Psoas muscle (tissue), 7 donors: ENCODE measurements at regions not wholly inside any gene's neighbourhood (a gene's known extent, or its start where the extent isn't known, plus 50 kb on each side); places are given as distances from the start of the nearest gene placed in this dataset.

Experiments
- ATAC-seq, 4 donors: fragments of 200-7000 bp; cut with Tn5 transposase; one replicate each; pipeline ENCODE4 v1.9.1; 2020; ENCODE audit warnings: moderate library complexity in 3 of 4, mild to moderate bottlenecking in 2 of 4
- DNase-seq, 2 donors: peaks; one replicate each; pipeline ENCODE4 v3.0.0-alpha.2; 2020
- H3K27ac ChIP-seq: fragments of 200-600 bp; one replicate; pipeline ENCODE4 v1.8.0; 2022
- H3K27me3 ChIP-seq, 3 donors: fragments of 200-600 bp in 1 of 3; one replicate each; pipeline versions ENCODE4 v1.6.1 to v1.8.0; 2013 to 2022; ENCODE audit warnings: low read length in 2 of 3, mild to moderate bottlenecking in 2 of 3, moderate library complexity in 1 of 3; ENCODE audit not compliant: insufficient read depth in 3 of 3
- H3K36me3 ChIP-seq, 2 donors: fragments of 200-600 bp in 1 of 2; one replicate each; pipeline versions ENCODE4 v1.6.1 to v1.8.0; 2013 to 2022; ENCODE audit warnings: low read depth in 1 of 2, mild to moderate bottlenecking in 1 of 2, moderate library complexity in 1 of 2; ENCODE audit not compliant: insufficient read depth in 1 of 2
- H3K4me1 ChIP-seq: fragments of 200-600 bp; one replicate; pipeline ENCODE4 v1.8.0; 2022
- H3K4me3 ChIP-seq: fragments of 200-600 bp; one replicate; pipeline ENCODE4 v1.8.0; 2022; ENCODE audit warnings: mild to moderate bottlenecking
- H3K9me3 ChIP-seq: fragments of 200-600 bp; one replicate; pipeline ENCODE4 v1.8.0; 2022
- CTCF ChIP-seq: fragments of 200-600 bp; IDR thresholded peaks from one replicate; pipeline ENCODE4 v1.8.0; 2022; ENCODE audit warnings: antibody characterized with exemption
- WGBS, 3 donors: extraction: QIAGEN DNeasy Blood & Tissue Kit; methylation state at CpG; one replicate each; pipeline versions ENCODE4 v1.1.6 to v1.1.7; 2013; 5-methylcytosine and 5-hydroxymethylcytosine counted together
- intact Hi-C, 2 donors: fragments of 100-400 bp; cut with DNase I; formaldehyde crosslinking; loops; one replicate each; pipeline versions ENCODE4 v1.11.0 to v1.14.2; 2022
- donor health status: healthy with polysubstance abuse.
- donor health status: DM: no; HTN: no; CAD: no; lungs with moderate emphysema.
- donor health status: Bipolar disorder and iron deficiency.
- donor health status: healthy.
- donor health status: DM: yes; HTN: yes; CAD: no.
- donor health status: DM: no; HTN: no; CAD: no.
- donor health status: DM: yes; HTN: yes; CAD: no.

GRCh38 chr6:118712969-118713368, 61.6 kb upstream of the CEP85L start:
- H3K4me1 ChIP-seq: peaks cover 23% of the 10 kb centered on the region
- intact Hi-C loops: loop anchor here in 1 of 2 donors (5.0 kb wide), 1 partner anchor 41 kb away; no protein-coding TSS in a partner anchor
- H3K4me3 ChIP-seq: no peak overlapping the region
- ATAC-seq: peak in 2 of 4 donors; percentile 37 to 70
- no peaks in the 10 kb centered on the region for H3K36me3 ChIP-seq
- whole genome bisulfite sequencing, 3 donors: 39 to 59% (median 56%) methylated on average over 3 of the region's 3 CpGs
- no peaks in the 10 kb centered on the region for H3K9me3 ChIP-seq
- no peak for DNase-seq
- H3K27me3 ChIP-seq: no peaks in the 10 kb centered on the region
- H3K27ac ChIP-seq: no peak overlapping the region
- TF ChIP-seq CTCF: no peak

- Histone ChIP-seq H3K4me1 (peaks cover 31% of the 10 kb centered on the region), H3K27ac (peak overlapping the region; percentile 83), H3K27me3 (no peaks in the 10 kb centered on the region), H3K9me3 (no peaks in the 10 kb centered on the region), H3K4me3 (no peak overlapping the region), H3K36me3 (no peaks in the 10 kb centered on the region)
- ATAC-seq: no peak
- WGBS, 3 donors: 92 to 96% (median 94%) methylated on average over 5 of the region's 5 CpGs
- intact Hi-C loops: loop anchor here in 1 of 2 donors (5.0 kb wide), 1 partner anchor 38 kb away; no protein-coding TSS in a partner anchor
- TF ChIP-seq CTCF: no peak
- no peak for DNase-seq
Measured at GRCh38 chr6:118710616-118711015, 59.2 kb upstream of the CEP85L start.

DNA sequence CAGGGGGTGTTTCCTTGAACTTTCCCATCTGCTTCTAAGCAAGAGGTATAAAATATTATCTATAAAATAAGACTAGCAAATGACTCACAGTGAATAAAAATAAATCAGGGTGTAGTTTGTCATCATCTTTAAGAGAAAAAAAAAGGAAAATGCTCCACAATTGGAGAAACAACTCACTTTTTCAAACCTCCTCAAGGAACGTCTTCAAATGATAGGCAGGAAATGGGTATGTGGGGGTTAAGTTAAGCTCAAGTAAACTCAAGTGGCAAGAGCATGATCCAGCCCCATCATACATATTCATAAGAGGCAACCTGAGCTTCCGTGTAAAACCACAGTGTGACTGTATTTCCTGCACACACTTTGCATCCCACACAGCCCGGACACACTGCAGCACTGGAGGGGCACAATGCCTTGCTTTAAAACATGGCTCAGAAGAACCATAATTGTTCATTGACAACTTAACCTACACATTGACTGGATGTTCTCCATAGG, 58.5 kb upstream of the CEP85L start:
- Histone ChIP-seq H3K9me3 (no peaks in the 10 kb centered on the region), H3K4me1 (peaks cover 32% of the 10 kb centered on the region), H3K4me3 (peak overlapping the region; percentile 63), H3K36me3 (no peaks in the 10 kb centered on the region), H3K27me3 (no peaks in the 10 kb centered on the region), H3K27ac (peak overlapping the region; percentile 83)
- no peak for DNase-seq
- intact Hi-C loops: loop anchor here (5.0 kb wide), 5 partner anchors 37 to 58 kb away; partner anchors contain the start of gene CEP85L (in 1 of the 2)
- peak; percentile 33 to 80 (median 52) for ATAC-seq
- 26 to 56% (median 35%) methylated on average over 3 of the region's 3 CpGs for WGBS, 3 donors
- no peak for TF ChIP-seq CTCF

GRCh38 chr6:118708744-118709143, 57.4 kb upstream of the CEP85L start:
- ATAC-seq (no peak), DNase-seq (no peak)
- 22 to 45% (median 25%) methylated on average over 5 of the region's 5 CpGs for WGBS, 3 donors
- Histone ChIP-seq H3K4me1 (peaks cover 37% of the 10 kb centered on the region), H3K27ac (peak overlapping the region; percentile 89), H3K9me3 (no peaks in the 10 kb centered on the region), H3K27me3 (no peaks in the 10 kb centered on the region), H3K36me3 (no peaks in the 10 kb centered on the region), H3K4me3 (peak overlapping the region; percentile 63)
- TF ChIP-seq CTCF: no peak
- intact Hi-C loops: loop anchor here (5.0 kb wide), 4 partner anchors 39 to 56 kb away; partner anchors contain the start of gene CEP85L (in 1 of the 2)

DNA sequence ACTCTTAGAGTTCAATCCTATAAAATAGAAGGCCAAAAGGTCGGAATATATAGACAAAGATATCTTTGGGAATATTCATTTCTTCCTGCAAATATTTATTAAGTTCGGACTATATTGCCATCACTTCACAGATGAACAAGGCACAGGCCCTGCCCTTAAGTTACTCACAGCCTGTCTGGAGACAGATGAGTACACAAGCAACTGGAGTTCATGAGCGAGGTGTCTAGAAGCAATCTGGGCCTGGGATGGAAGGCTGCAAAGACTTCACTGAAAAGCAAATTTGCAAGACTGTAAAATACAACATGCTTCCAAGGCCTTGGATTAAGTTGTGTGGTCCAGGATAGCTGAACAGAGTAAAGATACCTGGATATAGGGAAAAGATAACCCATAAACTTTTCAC, 56.7 kb upstream of the CEP85L start:
- H3K4me3 ChIP-seq: peak overlapping the region; percentile 63
- 88 to 99% (median 93%) methylated on average over 3 of the region's 3 CpGs for WGBS, 3 donors
- intact Hi-C loops: loop anchor here (5.0 kb wide), 4 partner anchors 39 to 56 kb away; partner anchors contain the start of gene CEP85L (in 1 of the 2)

More for the DNA sequence above, 56.7 kb upstream of the CEP85L start:
- Histone ChIP-seq H3K4me1 (peaks cover 41% of the 10 kb centered on the region), H3K36me3 (no peaks in the 10 kb centered on the region), H3K27ac (peak overlapping the region; percentile 89), H3K9me3 (no peaks in the 10 kb centered on the region), H3K27me3 (no peaks in the 10 kb centered on the region)
- ATAC-seq (peak in 2 of 4 donors; percentile 58 to 59), DNase-seq (no peak)
- no peak for TF ChIP-seq CTCF
